GM18868 (cell line): ENCODE measurements at regions not wholly inside any gene's neighbourhood (a gene's known extent, or its start where the extent isn't known, plus 50 kb on each side); places are given as distances from the start of the nearest gene placed in this dataset.

Source experiments
- ATAC-seq: cut with Tn5 transposase; IDR thresholded peaks from one replicate; pipeline ENCODE4 v1.9.1; 2021; ENCODE audit warnings: mild to moderate bottlenecking, moderate library complexity; ENCODE audit not compliant: unreplicated experiment

GRCh38 chr2:14355102-14355501 is 277.4 kb upstream of the LRATD1 start:
- no peak for ATAC-seq

- no peak for ATAC-seq
These were observed 274.2 kb upstream of the LRATD1 start for GRCh38 chr2:14358339-14358738.

- ATAC-seq, result no peak
These were observed 273.7 kb upstream of the LRATD1 start for GRCh38 chr2:14358774-14359173.

- no peak for ATAC-seq
These were observed 269.4 kb upstream of the LRATD1 start for GRCh38 chr2:14363137-14363536.

DNA sequence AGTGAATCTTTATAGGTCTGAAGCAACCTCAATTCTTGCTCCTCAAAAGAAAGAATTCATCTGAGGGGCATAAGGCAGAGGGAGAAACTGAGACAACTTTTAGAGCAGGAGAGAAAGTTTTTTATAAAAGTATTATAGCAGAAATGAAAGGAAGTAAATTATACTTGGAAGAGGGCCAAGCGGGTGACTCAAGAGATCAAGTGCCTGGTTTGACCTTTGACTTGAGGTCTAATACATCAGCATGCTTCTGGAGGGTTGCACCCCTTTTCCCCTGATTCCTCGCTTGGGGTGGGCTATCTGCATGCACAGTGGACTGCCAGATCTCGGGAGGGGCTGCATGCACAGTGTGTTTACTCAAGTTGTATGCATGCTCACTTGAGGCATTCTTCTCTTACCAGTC is 268.5 kb upstream of the LRATD1 start:
- ATAC-seq, result no peak

- ATAC-seq, result no peak
These were observed 268.0 kb upstream of the LRATD1 start for GRCh38 chr2:14364471-14364870.

- ATAC-seq, result no peak
These were observed 247.5 kb upstream of the LRATD1 start for GRCh38 chr2:14385043-14385442.

DNA sequence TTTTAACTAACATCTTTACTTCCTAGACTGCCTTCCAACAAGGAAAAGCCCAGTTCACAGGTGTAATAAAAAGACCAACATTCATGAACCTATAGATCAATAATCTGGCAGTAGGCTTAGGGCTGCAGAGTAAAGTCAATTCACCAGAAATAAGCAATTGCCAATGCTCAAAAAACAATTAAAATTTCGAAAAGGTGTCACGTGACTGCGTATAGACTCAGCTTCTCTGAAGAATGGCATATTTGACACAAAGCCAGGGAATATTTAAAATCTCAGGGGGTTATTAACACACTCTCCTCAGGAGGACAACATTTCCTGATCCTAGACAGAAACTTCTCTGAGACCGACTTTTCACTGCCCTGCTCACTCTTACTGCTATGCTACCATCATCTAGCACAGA is 245.2 kb upstream of the LRATD1 start:
- no peak for ATAC-seq

- no peak for ATAC-seq
These were observed 243.8 kb upstream of the LRATD1 start for GRCh38 chr2:14388724-14389123.

- ATAC-seq, result no peak
These were observed 235.9 kb upstream of the LRATD1 start for GRCh38 chr2:14396533-14397083.

DNA sequence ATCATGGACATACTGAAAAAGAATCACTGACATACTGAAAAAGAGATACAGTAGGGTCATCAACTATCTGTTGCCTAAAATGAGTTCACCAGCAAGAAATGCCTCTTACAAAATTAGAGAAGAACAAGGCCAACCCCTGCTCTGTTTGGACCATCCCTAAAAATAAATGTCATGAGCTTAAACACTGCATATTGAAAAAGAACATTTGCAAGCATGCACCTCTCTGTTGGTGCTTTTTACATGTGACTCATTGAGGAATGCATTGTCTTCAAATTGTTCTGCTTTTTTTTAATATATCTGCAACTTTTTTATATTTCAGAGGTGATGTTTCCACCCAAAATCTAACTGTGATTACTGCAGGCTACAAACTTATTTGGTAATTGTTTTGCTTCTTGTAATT is 233.9 kb upstream of the LRATD1 start:
- no peak for ATAC-seq

DNA sequence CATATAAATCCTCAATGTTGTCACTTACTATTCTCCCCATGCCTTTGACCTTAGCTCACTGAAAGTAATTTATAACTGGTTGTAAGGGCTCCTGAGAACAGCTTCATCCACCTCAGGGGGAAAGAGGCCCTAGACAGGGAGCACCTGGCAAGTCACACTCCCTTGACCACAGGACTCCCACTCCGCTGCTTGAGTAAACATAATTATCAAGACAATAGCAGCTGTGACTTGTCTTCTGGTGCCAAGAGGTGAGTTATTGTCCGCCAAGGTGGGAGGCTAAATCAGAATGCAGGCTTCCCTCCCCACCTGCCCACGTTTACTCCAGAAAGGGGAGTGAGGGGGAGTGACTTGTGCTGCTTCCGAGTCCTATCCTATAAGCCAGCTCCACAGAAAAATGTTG is 230.6 kb upstream of the LRATD1 start:
- peak; percentile 36 for ATAC-seq

DNA sequence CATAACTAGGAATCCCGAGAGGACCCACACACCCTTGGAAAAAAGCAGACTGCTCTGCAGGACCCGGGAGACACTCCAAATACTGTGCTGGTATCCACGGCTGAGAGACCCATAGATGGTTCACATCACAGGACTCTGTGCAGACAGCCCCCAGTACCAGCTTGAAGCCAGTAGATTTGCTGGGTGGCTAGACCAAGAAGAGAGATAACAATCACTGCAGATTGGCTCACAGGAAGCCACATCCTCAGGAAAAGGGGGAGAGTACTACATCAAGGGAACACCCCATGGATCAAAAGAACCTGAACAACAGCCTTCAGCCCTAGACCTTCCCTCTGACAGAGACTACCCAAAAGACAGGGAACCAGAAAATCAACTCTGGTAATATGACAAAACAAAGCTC is 223.8 kb upstream of the LRATD1 start:
- no peak for ATAC-seq

- ATAC-seq, result no peak
These were observed 215.0 kb upstream of the LRATD1 start for GRCh38 chr2:14417551-14417950.

DNA sequence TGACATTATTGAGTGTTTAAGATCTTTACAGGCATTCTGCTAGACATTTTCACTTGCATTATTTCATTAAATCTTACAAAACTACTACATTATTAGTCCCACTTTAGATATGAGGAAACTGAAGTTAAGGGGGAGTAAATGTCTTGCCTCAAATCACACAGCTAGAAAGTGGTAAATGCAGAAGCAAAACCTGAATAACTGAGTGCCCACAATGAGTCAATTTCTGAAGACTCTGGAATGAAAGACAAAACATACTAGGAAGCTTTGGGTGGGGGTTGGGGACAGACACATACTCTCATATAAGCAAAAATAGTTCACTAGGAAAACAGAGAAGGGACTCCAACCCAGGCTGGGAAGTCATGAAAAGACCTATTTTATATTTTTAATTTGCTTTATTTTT is 214.4 kb upstream of the LRATD1 start:
- no peak for ATAC-seq

- ATAC-seq, result peak; percentile 42
These were observed 211.7 kb upstream of the LRATD1 start for GRCh38 chr2:14420851-14421250.

GRCh38 chr2:14422426-14422825 is 210.1 kb upstream of the LRATD1 start:
- ATAC-seq, result no peak

DNA sequence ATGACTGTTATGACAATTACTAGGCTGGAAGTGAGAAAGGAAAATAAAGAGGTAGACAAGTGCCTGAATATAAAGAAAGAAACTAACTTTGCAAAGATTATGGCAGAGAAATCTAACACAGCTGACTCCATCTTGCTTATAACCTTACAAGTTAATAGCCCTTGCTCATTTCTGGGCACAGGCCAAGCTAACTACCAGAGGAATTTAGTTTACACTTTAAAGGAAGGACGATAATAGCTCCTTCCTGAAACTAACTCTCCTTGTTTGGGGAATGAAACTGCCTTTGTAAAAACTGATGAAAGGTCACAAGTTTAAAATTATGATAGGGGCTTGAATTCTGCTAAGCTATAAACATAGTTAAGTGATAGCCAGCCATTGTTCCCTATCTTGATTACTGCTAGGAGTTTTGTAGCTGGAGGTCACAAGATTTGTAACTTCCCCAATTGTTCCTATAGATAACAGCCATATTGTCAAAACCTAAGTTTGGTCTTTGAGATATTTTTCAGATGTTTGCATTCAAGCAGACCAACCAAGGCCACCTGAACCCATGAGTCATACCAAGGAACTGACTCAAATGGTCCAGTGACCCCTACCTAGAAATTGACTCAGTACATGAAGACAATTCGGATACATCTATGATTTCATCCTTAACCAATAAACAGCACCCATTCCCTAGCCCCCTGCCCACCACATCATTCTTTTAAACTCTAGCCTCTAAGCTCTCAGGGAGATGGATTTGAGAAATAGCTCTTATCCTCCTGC is 209.2 kb upstream of the LRATD1 start:
- peak; percentile 32 for ATAC-seq

DNA sequence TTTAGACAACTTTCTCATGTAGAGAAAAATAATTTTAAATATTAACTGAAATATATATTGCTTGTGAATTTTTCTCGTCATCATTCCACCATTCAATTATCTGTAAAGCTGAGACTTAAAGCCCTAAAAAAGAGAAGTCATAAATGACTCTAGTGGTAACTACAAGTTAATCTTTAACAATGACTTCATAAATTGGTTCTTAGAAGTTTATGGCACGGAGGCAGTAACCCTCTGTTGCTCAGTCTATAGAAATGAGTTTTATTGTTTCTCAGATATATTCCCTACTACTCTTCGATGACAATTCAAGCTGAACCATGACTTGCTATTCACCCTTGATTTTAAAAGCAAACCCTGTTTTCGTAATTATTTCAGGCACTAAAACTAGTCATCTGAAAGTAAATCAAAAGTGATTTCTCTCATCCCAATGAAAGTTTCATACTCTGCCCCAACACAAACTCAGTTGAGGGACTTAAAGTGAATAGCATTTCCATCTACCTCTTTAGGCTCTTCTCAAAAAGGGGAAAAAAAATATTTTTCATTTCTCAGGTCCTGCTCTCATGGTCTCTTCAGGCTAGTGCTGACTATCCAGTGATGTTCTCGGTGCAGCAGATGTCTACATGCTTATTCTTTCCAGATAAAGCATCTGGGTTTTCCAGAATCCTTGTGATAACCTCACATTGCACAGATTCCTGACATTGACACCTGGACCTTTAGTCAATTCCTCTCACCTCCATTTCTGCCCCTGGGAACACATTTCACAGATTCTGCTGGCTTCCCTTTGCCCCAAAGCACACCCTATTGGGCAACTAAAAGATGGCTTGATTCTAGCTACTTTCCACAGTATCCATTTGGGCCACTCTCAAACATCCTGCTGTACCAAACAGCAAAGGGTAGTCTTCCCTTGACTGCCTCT is 207.8 kb upstream of the LRATD1 start:
- ATAC-seq, result no peak

DNA sequence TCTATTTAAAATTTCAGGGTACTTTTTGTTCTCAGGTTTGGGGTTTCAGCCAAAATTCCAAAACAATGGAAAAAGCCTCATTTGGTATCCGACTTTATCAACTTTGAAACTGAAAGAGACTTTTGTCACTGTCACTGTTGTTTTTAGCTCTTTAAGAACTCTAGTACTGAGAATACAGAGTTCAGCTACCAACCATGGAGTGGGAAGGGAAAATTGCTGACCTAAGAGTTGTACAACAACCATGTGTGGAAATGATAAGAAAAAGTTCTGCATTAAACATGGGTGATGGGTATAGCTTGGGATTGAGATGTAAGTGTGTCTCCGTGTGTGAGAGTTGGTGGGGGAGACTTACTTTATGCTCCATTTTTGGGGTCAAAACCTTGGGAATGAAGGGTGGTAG is 206.6 kb upstream of the LRATD1 start:
- ATAC-seq, result no peak

GRCh38 chr2:14428056-14428455 is 204.5 kb upstream of the LRATD1 start:
- no peak for ATAC-seq

- no peak for ATAC-seq
These were observed 198.5 kb upstream of the LRATD1 start for GRCh38 chr2:14433946-14434495.
